HG03060 (cell line): ENCODE measurements at regions not wholly inside any gene's neighbourhood (a gene's known extent, or its start where the extent isn't known, plus 50 kb on each side); places are given as distances from the start of the nearest gene placed in this dataset.
"Not testable (repeated sequence)": the region's sequence is repeated elsewhere in the genome, so short reads cannot be mapped to it uniquely, and the experiment has no call there.

Experiments used
- ATAC-seq: cut with Tn5 transposase; IDR thresholded peaks from one replicate; pipeline ENCODE4 v1.9.1; 2021; ENCODE audit warnings: low read depth, moderate number of reproducible peaks; ENCODE audit not compliant: unreplicated experiment

- ATAC-seq: no peak
Observed at GRCh38 chr3:174336784-174337183, 522.4 kb upstream of the NAALADL2 start.

GRCh38 chr3:174337227-174337626 lies 521.9 kb upstream of the NAALADL2 start:
- no peak for ATAC-seq

- ATAC-seq: no peak
Observed at GRCh38 chr3:174340624-174341587, 518.2 kb upstream of the NAALADL2 start.

DNA sequence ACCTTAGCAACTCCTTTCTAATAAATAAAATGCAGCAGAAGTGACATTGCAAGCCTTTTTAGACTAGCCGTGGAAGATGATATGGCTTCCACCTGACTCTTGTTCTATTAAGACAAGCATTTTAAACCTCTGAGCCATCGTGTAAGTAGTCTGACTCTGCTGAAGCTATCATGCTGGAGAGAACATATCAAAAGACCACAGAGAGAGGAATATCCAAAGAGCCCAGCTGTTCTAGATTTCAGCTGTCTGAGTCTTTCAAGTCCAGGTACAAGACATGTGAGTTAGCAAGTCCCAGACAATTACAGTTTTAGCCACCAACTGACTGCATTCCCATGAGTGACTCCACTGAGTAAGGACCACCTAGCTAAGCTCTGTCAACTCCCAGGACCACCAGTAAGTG lies 517.0 kb upstream of the NAALADL2 start:
- ATAC-seq: no peak

GRCh38 chr3:174342941-174343501 lies 516.1 kb upstream of the NAALADL2 start:
- ATAC-seq: no peak

GRCh38 chr3:174346141-174346540 lies 513.0 kb upstream of the NAALADL2 start:
- no peak for ATAC-seq

- no peak for ATAC-seq
Observed at GRCh38 chr3:174346571-174346970, 512.6 kb upstream of the NAALADL2 start.

DNA sequence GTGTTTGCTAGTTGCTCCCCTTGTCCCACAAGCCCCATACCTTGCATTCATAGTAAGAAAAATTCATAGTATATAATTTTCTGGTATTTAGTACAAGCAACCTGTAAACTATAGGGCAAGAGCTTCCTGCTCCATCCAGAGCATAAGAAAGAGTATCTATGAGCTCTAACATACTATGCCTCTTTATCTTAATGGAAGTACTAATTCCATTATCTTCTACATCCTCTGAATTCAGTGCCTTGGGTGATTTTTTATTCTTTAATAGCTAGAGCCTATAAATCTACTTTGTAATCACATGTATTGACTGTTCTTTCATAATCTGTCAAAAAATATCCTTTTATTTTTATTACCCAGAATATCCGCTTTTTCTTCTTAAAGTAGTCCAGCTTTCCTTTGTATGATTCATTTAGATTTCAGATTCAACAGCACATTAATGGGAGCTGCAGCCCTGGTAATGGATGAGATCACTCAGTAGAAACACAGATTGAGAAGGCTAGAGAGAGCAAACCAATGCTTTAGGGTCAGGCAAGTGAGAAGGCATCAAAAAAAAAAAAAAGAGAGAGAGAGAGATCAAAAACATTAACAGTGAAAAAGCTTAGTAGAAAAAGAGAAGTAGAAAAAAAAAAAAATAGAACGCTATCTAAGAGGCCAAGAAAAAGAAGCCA lies 511.5 kb upstream of the NAALADL2 start:
- no peak for ATAC-seq

DNA sequence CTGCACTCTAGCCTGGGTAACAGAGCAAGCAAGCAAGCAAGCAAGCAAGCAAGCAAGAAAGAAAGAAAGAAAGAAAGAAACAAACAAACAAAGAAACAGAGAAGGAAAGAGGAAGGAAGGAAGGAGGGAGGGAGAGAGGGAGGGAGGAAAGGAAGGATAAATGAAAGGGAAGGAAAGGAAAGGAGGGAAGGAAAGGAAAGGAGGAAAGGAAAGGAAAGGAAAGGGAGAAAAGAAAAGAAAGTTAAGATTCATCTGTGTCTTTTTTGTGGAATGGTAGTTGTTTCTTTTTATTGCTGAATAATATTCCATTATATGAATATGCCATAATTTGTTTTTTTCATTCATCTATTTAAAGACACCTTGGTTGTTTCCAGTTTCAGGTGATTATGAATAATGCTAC lies 506.9 kb upstream of the NAALADL2 start:
- ATAC-seq: no peak

GRCh38 chr3:174355505-174355904 lies 503.6 kb upstream of the NAALADL2 start:
- no peak for ATAC-seq

- ATAC-seq: no peak
Observed at GRCh38 chr3:174356596-174356995, 502.5 kb upstream of the NAALADL2 start.

GRCh38 chr3:174358252-174358651 lies 500.9 kb upstream of the NAALADL2 start:
- no peak for ATAC-seq

GRCh38 chr3:174362556-174362955 lies 496.6 kb upstream of the NAALADL2 start:
- ATAC-seq: no peak

- ATAC-seq: no peak
Observed at GRCh38 chr3:174363256-174363655, 495.9 kb upstream of the NAALADL2 start.

DNA sequence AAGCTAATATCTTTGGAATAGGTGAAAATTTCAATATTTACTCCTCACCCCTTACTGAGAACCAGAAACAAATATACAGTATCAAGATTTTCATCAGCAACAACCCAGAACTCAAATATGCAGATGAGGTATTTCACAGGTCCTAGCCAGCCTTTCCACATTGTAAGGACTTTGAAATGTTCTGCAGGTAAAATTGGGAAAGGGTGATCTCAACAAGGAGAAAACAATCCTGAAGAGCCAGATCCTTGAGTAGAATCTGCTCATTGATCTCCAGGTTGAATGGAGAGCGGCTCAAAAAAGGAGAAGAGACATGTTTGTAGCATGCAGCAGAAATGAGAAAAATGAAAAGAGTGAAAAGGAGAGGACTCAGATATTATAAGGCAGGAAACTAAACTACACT lies 493.3 kb upstream of the NAALADL2 start:
- no peak for ATAC-seq

DNA sequence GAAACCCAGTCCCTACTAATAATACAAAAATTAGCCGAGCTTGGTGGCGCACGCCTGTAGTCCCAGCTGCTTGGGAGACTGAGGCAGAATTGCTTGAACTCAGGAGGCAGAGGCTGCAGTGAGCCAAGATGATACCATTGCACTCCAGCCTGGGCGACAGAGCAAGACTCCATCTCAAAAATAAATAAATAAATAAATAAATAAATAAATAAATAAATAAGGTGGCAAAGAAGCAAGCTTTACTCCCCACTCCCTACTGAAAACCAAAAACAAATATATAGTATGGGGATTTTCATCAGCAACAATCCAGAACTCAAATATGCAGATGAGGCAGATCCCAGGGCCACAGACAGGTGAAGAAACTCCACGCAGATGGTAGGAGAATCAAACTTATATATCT lies 492.2 kb upstream of the NAALADL2 start:
- ATAC-seq: not testable (repeated sequence)

- no peak for ATAC-seq
Observed at GRCh38 chr3:174376346-174376745, 482.8 kb upstream of the NAALADL2 start.

DNA sequence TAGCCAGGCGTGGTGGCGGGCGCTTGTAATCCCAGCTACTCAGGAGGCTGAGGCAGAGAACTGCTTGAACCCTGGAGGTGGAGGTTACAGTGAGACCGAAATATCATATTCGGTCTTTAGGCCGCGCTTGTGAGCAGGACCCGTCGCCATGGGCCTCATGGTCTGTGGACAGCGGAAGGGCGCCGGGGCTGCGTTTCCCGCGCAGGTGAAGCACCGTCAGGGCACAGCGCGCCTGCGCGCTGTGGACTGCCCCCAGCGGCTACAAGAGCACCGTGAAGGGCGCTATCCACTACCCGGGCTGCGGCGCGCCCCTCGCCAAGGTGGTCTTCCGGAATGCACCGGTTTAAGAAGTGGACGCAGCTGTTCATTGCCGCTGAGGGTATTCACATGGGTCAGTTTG lies 482.0 kb upstream of the NAALADL2 start:
- ATAC-seq: no peak

GRCh38 chr3:174377684-174378083 lies 481.4 kb upstream of the NAALADL2 start:
- no peak for ATAC-seq

- ATAC-seq: no peak
Observed at GRCh38 chr3:174382878-174383277, 476.3 kb upstream of the NAALADL2 start.

DNA sequence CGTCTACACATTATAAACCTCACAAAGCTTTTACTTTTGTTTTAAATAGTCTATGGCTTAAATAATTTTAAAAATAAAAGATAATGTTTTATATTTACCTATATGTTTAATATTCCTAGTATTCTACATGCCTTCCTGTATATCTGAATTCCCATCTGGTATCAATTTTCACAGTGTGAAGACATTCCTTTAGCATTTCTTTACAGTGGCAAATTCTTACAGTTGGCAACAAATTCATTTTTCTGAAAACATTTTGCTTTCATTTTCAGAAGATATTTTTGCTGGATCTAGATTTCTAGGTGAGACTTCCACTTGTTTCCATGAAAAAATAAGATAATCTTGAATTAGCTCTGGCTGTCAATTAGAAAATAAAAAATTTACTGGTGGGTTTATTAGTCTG lies 471.4 kb upstream of the NAALADL2 start:
- ATAC-seq: no peak
